ENCODE measurements at regions not wholly inside any gene's neighbourhood (a gene's known extent, or its start where the extent isn't known, plus 50 kb on each side); places are given as distances from the start of the nearest gene placed in this dataset.

- Histone ChIP-seq H3F3A (ENCODE audit: low read length, unreplicated experiment) (no peaks in the 10 kb centered on the region), H3K79me2 (ENCODE audit: low read length) (no peaks in the 10 kb centered on the region), H3K4me2 (ENCODE audit: low read length) (no peak overlapping the region), H3K9ac (ENCODE audit: low read length) (no peak overlapping the region), H3K9me3 (ENCODE audit: low read length) (no peaks in the 10 kb centered on the region), H4K20me1 (ENCODE audit: low read length) (no peaks in the 10 kb centered on the region), H2AFZ (ENCODE audit: low read length) (no peak overlapping the region), H3K4me3 (ENCODE audit: low read length) (no peak overlapping the region), H3K27ac (ENCODE audit: low read length) (no peak overlapping the region), H3K4me1 (ENCODE audit: insufficient read depth, low read length) (no peaks in the 10 kb centered on the region), H3K27me3 (ENCODE audit: low read length) (peaks cover 15% of the 10 kb centered on the region), H3K9me2 (replicated peaks; ENCODE audit: low read length) (no peaks in the 10 kb centered on the region), H3K36me3 (ENCODE audit: low read depth, low read length) (no peaks in the 10 kb centered on the region)
- BruUV-seq (replicated peaks): no TSS peak
- no peak for TF ChIP-seq EZH2phosphoT487 (IDR thresholded peaks at IDR 0.05; ENCODE audit: borderline replicate concordance, low read length)
- no peak for TF ChIP-seq CTCF (conservative IDR thresholded peaks at IDR 0.05; ENCODE audit: low read depth, low read length)
- TF ChIP-seq EZH2 (IDR thresholded peaks at IDR 0.05; ENCODE audit: low read length, unreplicated experiment): no peak
- DNase-seq (no peak), ATAC-seq (no peak)
- intact Hi-C loops (cut with micrococcal nuclease): loop anchor here (10.0 kb wide), 1 partner anchor 69 kb away; the partner anchor contains the start of gene KLF13
- ChIA-PET CTCF (no interaction called here), POLR2A (ENCODE audit: unreplicated experiment) (no interaction called here)
These were observed 70.8 kb upstream of the KLF13 start for GRCh38 chr15:31255732-31256377.

- H3K27ac ChIP-seq (ENCODE audit: low read length): no peak overlapping the region
- no peaks in the 10 kb centered on the region for H3K9me2 ChIP-seq (replicated peaks; ENCODE audit: low read length)
- DNase-seq (no peak), ATAC-seq (no peak)
- H2AFZ ChIP-seq (ENCODE audit: low read length): no peak overlapping the region
- H3K4me1 ChIP-seq (ENCODE audit: insufficient read depth, low read length): no peaks in the 10 kb centered on the region
- H3K4me2 ChIP-seq (ENCODE audit: low read length): no peak overlapping the region
- TF ChIP-seq CTCF (conservative IDR thresholded peaks at IDR 0.05; ENCODE audit: low read depth, low read length) (no peak), EZH2phosphoT487 (IDR thresholded peaks at IDR 0.05; ENCODE audit: borderline replicate concordance, low read length) (no peak), EZH2 (IDR thresholded peaks at IDR 0.05; ENCODE audit: low read length, unreplicated experiment) (no peak)
- no peaks in the 10 kb centered on the region for H3K79me2 ChIP-seq (ENCODE audit: low read length)
- H3K4me3 ChIP-seq (ENCODE audit: low read length): no peak overlapping the region
- H3K9me3 ChIP-seq (ENCODE audit: low read length): no peaks in the 10 kb centered on the region
- POLR2A ChIA-PET (ENCODE audit: unreplicated experiment): no interaction called here
- H3K36me3 ChIP-seq (ENCODE audit: low read depth, low read length): no peaks in the 10 kb centered on the region
- no peaks in the 10 kb centered on the region for H3F3A ChIP-seq (ENCODE audit: low read length, unreplicated experiment)
- no peaks in the 10 kb centered on the region for H4K20me1 ChIP-seq (ENCODE audit: low read length)
- H3K9ac ChIP-seq (ENCODE audit: low read length): no peak overlapping the region
- H3K27me3 ChIP-seq (ENCODE audit: low read length): peaks cover 7% of the 10 kb centered on the region
- BruUV-seq (replicated peaks): no TSS peak
- intact Hi-C loops (cut with micrococcal nuclease): loop anchor here (10.0 kb wide), 1 partner anchor 68 kb away; the partner anchor contains the start of gene KLF13
- CTCF ChIA-PET: no interaction called here
These were observed 70.0 kb upstream of the KLF13 start for GRCh38 chr15:31256378-31257265.
